Peyer's patch (tissue), 4 donors: ENCODE measurements at regions not wholly inside any gene's neighbourhood (a gene's known extent, or its start where the extent isn't known, plus 50 kb on each side); places are given as distances from the start of the nearest gene placed in this dataset.

Experiments used
- POLR2A ChIP-seq, 2 donors: fragments of 450-650 bp; IDR thresholded peaks; one replicate each; pipeline ENCODE4 v1.5.1; 2017; ENCODE audit warnings: antibody characterized with exemption in 2 of 2, mild to moderate bottlenecking in 2 of 2, moderate library complexity in 2 of 2
- TF ChIP-seq, protein P1 (sequence below), 6 experiments: fragments of 450-650 bp in 4 of 6; fragments of 200-600 bp in 2 of 6; sonication (generic) in 1 of 6; IDR thresholded peaks; one replicate each; pipeline ENCODE4 v1.5.1; 2017 to 2019; ENCODE audit warnings: antibody characterized with exemption in 6 of 6, mild to moderate bottlenecking in 3 of 6, moderate library complexity in 1 of 6

DNA sequence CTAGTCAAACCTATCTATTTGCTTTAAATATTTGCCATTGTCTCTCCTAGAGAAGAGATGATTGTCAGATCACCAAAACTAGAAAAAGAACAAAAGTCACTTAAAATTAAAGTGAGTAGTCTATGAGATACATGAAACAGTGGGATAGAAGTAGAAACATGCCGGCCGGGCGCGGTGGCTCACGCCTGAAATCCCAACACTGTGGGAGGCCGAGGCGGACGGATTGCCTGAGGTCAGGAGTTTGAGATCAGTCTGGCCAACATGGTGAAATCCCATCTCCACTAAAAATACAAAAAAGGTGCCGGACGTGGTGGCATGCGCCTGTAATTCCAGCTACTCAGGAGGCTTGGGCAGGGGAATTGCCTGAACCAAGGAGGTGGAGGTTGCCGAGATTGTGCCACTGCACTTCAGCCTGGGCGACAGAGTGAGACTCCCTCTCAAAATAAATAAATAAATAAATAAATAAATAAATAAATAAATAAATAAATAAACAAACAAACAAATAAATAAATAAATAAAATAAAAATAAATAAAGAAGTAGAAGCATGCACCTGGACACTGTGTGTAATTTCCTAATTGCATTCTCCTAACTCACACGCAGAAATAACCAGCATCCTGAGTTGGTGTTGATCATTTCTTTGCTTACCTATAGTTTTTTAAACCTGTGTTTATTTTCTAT, 299.5 kb downstream of the PDHA2 start:
- TF ChIP-seq, protein P1, sequence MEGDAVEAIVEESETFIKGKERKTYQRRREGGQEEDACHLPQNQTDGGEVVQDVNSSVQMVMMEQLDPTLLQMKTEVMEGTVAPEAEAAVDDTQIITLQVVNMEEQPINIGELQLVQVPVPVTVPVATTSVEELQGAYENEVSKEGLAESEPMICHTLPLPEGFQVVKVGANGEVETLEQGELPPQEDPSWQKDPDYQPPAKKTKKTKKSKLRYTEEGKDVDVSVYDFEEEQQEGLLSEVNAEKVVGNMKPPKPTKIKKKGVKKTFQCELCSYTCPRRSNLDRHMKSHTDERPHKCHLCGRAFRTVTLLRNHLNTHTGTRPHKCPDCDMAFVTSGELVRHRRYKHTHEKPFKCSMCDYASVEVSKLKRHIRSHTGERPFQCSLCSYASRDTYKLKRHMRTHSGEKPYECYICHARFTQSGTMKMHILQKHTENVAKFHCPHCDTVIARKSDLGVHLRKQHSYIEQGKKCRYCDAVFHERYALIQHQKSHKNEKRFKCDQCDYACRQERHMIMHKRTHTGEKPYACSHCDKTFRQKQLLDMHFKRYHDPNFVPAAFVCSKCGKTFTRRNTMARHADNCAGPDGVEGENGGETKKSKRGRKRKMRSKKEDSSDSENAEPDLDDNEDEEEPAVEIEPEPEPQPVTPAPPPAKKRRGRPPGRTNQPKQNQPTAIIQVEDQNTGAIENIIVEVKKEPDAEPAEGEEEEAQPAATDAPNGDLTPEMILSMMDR (IDR thresholded peaks at IDR 0.05), result no peak
- no peak for TF ChIP-seq POLR2A (IDR thresholded peaks at IDR 0.05)
